GM12865 (cell line): ENCODE measurements at regions not wholly inside any gene's neighbourhood (a gene's known extent, or its start where the extent isn't known, plus 50 kb on each side); places are given as distances from the start of the nearest gene placed in this dataset.
A peak's percentile ranks its signal among the peaks of the same experiment; 100 is the strongest.

Experiments used
- DNase-seq: peaks from one replicate; pipeline ENCODE4 v3.0.0; 2010; ENCODE audit warnings: low read depth
- H3K4me3 ChIP-seq: 2 replicates; pipeline ENCODE4 v1.5.1; 2011; ENCODE audit warnings: mild to moderate bottlenecking, low read depth, low read length, control low read depth
- CTCF ChIP-seq: IDR thresholded peaks from 2 replicates; pipeline ENCODE4 v1.5.1; 2011; ENCODE audit warnings: low read length, control low read depth, low read depth, inconsistent platforms; ENCODE audit not compliant: insufficient read depth; ENCODE audit errors: missing control alignments

DNA sequence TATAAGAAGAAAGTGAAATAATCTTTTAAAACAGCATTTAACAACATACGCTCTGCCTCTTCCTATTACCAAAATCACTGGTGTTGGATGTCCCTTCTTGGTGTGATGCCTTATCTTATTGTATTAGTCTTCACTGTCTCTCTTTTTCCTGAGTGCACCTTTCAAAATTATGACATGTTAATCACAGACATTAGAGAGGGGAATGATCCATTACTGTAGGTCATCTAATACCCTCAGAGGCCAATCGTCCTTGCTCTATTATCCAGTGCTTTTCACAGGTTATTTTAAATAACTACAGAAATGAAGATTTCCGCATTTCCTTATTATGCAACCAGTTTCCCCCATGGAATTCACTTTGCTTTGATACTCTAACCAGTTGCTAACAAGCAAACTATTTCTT is 1292.7 kb downstream of the MAT2B start:
- no peak for DNase-seq
- H3K4me3 ChIP-seq, result no peak overlapping the region
- no peak for TF ChIP-seq CTCF

- TF ChIP-seq CTCF, result no peak
- peak; percentile 29 for DNase-seq
- H3K4me3 ChIP-seq, result no peak overlapping the region; the same call in 1 of the 2 replicates
Observed at GRCh38 chr5:164799391-164799790, 1294.0 kb downstream of the MAT2B start.

GRCh38 chr5:164801910-164802309 is 1296.5 kb downstream of the MAT2B start:
- TF ChIP-seq CTCF, result no peak
- DNase-seq, result no peak
- H3K4me3 ChIP-seq, result no peak overlapping the region

DNA sequence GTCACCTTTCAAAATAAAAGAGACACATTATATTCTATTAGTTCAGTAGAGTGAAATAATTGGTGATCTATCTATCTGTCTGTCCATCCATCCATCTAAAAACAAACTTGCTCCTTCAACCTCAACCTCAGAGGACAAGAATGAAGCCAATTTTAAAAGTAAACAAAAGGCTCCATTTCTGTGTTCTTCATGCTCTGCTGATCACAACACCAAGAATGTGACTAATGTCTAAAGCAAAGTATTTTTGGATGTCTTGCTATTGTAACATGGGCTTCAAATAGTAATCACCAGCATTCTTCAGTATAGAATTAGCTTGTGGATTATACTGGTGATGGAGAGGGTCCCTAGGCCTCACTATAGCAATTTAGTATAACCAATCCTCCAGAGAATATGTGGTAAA is 1304.4 kb downstream of the MAT2B start:
- TF ChIP-seq CTCF, result no peak
- DNase-seq, result peak; percentile 24
- H3K4me3 ChIP-seq, result no peak overlapping the region

DNA sequence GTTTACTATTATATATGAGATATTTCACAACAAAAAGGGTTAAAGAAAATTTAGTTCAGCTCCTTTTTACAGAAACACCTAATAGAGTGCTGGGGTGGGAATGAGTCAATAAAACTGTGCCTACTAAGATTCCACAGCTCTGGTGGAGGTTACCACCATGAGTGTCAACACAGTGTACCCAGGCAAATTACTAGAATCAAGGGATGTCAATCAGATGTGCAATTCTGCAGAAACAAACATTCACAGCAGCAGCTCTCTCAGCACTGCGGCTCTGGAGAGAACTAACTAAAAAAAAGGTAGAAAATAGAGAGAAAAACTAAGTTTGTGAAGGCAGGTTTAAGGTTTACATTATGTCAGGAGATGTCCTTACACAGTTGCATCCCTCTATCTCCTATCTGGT is 1313.0 kb downstream of the MAT2B start:
- no peak for DNase-seq
- H3K4me3 ChIP-seq, result no peak overlapping the region
- no peak for TF ChIP-seq CTCF

- TF ChIP-seq CTCF, result no peak
- no peak for DNase-seq
- H3K4me3 ChIP-seq, result peak overlapping the region; percentile 16; the same call in 1 of the 2 replicates
Observed at GRCh38 chr5:164824671-164825070, 1319.3 kb downstream of the MAT2B start.

- no peak for DNase-seq
- no peak overlapping the region for H3K4me3 ChIP-seq
- no peak for TF ChIP-seq CTCF
Observed at GRCh38 chr5:164832516-164832915, 1327.1 kb downstream of the MAT2B start.
